Colonic mucosa (tissue), 4 donors: ENCODE measurements at regions not wholly inside any gene's neighbourhood (a gene's known extent, or its start where the extent isn't known, plus 50 kb on each side); places are given as distances from the start of the nearest gene placed in this dataset.
A peak's percentile ranks its signal among the peaks of the same experiment; 100 is the strongest.

ENCODE experiments used
- DNase-seq: peaks from one replicate; pipeline ENCODE4 v3.0.0-alpha.2; 2020
- H3K27ac ChIP-seq: fragments of 200-600 bp; one replicate; pipeline ENCODE4 v1.8.0; 2021
- H3K27me3 ChIP-seq: fragments of 200-600 bp; one replicate; pipeline ENCODE4 v1.8.0; 2021
- H3K36me3 ChIP-seq: fragments of 200-600 bp; one replicate; pipeline ENCODE4 v1.8.0; 2021
- H3K4me1 ChIP-seq: fragments of 200-600 bp; one replicate; pipeline ENCODE4 v1.8.0; 2021; ENCODE audit warnings: mild to moderate bottlenecking
- H3K4me3 ChIP-seq: fragments of 200-600 bp; one replicate; pipeline ENCODE4 v1.8.0; 2021
- H3K9ac ChIP-seq, 2 donors: one replicate each; pipeline ENCODE4 v1.7.0; 2013; ENCODE audit warnings: control low read depth in 2 of 2, low read depth in 2 of 2, low read length in 2 of 2
- H3K9me3 ChIP-seq: fragments of 200-600 bp; one replicate; pipeline ENCODE4 v1.8.0; 2021
- intact Hi-C: fragments of 100-400 bp; cut with DNase I; formaldehyde crosslinking; loops from one replicate; pipeline ENCODE4 v1.14.1; 2022
- TF ChIP-seq, protein P1 (sequence below): fragments of 200-600 bp; IDR thresholded peaks from one replicate; pipeline ENCODE4 v1.8.0; 2022; ENCODE audit warnings: antibody characterized with exemption, mild to moderate bottlenecking
- donor health status: healthy.
- donor health status: DM: no; HTN: no; CAD: no.
- donor health status: DM: no; HTN: no; CAD: no.

DNA sequence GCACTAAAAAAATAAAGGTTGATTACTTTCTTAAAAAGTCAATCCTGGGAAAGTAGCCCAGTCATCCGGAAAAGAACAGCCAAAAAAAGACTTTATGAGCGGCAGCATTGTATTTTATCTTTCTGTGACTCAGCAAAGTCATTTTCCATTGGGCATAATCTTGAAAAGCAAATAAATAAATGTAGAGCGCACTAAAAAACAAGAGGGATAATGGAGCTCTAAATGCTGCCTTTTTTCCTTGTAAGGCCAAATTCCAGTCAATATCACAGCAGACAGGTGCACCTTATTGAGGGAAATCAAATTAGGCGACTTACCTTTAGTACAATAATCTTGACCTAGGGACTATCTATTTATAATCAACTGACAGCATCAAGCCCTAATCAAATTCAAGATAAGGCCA, 266.8 kb downstream of the MTRR start:
- no peak for DNase-seq
- Histone ChIP-seq H3K27me3 (no peaks in the 10 kb centered on the region), H3K36me3 (no peaks in the 10 kb centered on the region), H3K4me1 (no peaks in the 10 kb centered on the region), H3K4me3 (no peak overlapping the region), H3K9me3 (no peaks in the 10 kb centered on the region), H3K27ac (peak overlapping the region; percentile 45), H3K9ac (no peak overlapping the region)
- TF ChIP-seq, protein P1, sequence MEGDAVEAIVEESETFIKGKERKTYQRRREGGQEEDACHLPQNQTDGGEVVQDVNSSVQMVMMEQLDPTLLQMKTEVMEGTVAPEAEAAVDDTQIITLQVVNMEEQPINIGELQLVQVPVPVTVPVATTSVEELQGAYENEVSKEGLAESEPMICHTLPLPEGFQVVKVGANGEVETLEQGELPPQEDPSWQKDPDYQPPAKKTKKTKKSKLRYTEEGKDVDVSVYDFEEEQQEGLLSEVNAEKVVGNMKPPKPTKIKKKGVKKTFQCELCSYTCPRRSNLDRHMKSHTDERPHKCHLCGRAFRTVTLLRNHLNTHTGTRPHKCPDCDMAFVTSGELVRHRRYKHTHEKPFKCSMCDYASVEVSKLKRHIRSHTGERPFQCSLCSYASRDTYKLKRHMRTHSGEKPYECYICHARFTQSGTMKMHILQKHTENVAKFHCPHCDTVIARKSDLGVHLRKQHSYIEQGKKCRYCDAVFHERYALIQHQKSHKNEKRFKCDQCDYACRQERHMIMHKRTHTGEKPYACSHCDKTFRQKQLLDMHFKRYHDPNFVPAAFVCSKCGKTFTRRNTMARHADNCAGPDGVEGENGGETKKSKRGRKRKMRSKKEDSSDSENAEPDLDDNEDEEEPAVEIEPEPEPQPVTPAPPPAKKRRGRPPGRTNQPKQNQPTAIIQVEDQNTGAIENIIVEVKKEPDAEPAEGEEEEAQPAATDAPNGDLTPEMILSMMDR = no peak
- intact Hi-C loops = no loop called here

DNA sequence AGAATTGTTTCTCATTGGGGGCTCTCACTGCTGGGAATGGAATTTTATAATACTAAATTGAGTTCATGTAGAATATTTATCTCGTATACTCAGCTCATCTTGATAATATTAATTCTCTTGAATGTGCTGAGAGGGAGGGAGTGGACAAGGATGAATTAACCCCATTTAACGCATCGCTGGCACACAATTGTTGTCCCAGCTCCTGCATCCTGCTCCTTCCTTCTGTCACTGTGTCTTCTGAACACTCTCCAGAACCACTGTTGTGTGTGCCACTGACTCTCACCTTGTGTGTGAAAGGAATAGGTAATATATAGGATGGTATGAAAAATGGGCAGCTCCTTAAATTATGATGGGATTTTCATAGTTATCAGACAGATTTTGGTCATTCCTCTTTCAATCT, 267.3 kb downstream of the MTRR start:
- Histone ChIP-seq H3K4me1 (no peaks in the 10 kb centered on the region), H3K36me3 (no peaks in the 10 kb centered on the region), H3K4me3 (no peak overlapping the region), H3K9me3 (no peaks in the 10 kb centered on the region), H3K27ac (peak overlapping the region; percentile 45), H3K27me3 (no peaks in the 10 kb centered on the region), H3K9ac (no peak overlapping the region)
- TF ChIP-seq, protein P1 = no peak
- intact Hi-C loops = no loop called here
- DNase-seq = no peak

DNA sequence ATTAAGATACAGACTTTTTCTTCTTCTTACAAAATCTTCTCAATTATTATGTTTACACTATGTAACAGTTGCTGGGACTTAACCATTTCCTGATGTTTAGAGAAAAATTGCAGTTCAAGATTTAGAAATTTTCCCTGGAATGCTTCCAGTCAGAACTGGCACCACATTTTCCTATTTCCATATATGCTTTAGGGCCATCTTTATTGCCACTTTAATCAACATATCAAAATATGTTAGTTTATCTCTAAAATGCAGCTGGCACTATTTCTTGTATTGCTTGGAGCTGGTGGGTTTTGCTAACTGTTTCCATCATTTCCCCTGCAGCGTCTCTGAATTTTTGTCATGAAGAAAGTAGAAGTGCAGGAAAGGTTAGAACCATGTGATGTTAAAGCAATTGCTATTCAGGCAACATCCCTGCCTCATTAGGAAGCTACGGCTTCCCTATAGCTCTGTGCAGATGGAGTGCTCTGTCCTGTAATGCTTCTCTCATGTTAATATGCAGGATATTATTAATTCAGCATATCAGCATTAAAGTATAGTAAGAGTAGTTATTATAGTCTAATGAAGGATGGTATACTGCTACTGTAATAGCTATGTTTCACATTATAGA, 269.1 kb downstream of the MTRR start:
- Histone ChIP-seq H3K27me3 (no peaks in the 10 kb centered on the region), H3K36me3 (no peaks in the 10 kb centered on the region), H3K27ac (no peak overlapping the region), H3K9me3 (no peaks in the 10 kb centered on the region), H3K9ac (no peak overlapping the region), H3K4me3 (no peak overlapping the region), H3K4me1 (no peaks in the 10 kb centered on the region)
- intact Hi-C loops = no loop called here
- TF ChIP-seq, protein P1 = no peak
- no peak for DNase-seq

DNA sequence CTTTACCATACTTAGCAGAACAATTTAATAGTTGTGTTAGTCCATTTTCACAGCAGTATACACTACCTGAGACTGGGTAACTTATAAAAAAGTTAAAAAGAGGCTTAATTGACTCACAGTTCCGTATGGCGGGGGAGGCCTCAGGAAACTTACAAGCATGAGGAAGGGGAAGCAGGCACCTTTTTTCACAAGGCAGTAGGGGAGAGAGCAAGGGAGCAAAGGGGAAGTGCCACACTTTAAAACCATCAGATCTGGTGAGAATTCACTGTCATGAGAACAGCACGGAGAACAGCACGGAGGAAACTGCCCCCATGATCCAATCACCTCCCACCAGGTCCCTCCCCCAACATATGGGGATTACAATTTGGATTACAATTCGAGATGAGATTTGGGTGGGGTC, 269.9 kb downstream of the MTRR start:
- H3K27ac ChIP-seq = no peak overlapping the region
- no peaks in the 10 kb centered on the region for H3K27me3 ChIP-seq
- no peaks in the 10 kb centered on the region for H3K4me1 ChIP-seq
- no peaks in the 10 kb centered on the region for H3K9me3 ChIP-seq
- no peak for DNase-seq
- no peak overlapping the region for H3K4me3 ChIP-seq
- H3K36me3 ChIP-seq = no peaks in the 10 kb centered on the region
- intact Hi-C loops = no loop called here
- H3K9ac ChIP-seq = no peak overlapping the region
- TF ChIP-seq, protein P1 = no peak

DNA sequence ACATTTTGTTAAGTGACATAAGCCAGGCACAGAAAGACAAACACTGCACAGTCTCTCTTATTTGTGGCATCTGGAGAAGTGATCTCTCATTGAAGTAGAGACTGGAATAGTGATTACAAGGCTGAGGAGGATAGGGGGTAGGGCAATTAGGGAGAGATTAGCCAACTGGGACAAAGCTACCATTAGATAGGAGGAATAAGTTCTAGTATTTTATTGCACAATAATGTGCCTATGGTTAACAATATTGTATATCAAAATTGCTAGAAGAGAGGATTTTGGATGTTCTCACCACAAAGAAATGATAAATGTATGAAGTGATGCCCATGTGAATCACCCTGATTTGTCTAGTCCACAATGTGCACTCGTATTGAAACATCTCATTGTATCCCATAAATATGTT, 281.8 kb downstream of the MTRR start:
- TF ChIP-seq, protein P1 = no peak
- Histone ChIP-seq H3K9ac (no peak overlapping the region), H3K9me3 (no peaks in the 10 kb centered on the region), H3K27me3 (no peaks in the 10 kb centered on the region), H3K4me3 (no peak overlapping the region), H3K4me1 (no peaks in the 10 kb centered on the region), H3K27ac (no peak overlapping the region), H3K36me3 (no peaks in the 10 kb centered on the region)
- no peak for DNase-seq
- intact Hi-C loops = no loop called here

DNA sequence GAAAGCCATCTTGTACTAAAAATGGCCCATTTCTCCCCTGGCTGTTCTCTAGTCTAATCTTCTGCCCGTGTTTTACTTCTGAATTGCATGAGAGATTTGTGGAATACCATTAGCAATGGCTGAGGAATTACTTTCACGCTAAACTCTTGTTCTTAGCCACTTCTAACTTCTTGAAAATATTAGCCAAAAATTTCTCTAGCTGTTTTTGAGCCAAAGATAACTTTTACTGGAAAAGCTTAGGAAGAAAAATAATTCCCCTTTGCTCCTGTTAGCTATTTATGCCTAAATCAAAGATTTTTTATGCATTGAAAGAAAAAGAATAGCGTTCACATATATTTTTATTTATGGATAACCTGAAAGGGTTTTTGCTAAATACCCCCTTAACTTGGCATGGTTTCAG, 287.8 kb downstream of the MTRR start:
- no peak overlapping the region for H3K9ac ChIP-seq
- TF ChIP-seq, protein P1 = no peak
- no peaks in the 10 kb centered on the region for H3K9me3 ChIP-seq
- no peaks in the 10 kb centered on the region for H3K27me3 ChIP-seq
- H3K4me3 ChIP-seq = no peak overlapping the region
- no peak overlapping the region for H3K27ac ChIP-seq
- no peaks in the 10 kb centered on the region for H3K36me3 ChIP-seq
- no peaks in the 10 kb centered on the region for H3K4me1 ChIP-seq
- no peak for DNase-seq
- intact Hi-C loops = no loop called here
